A549 (cell line): ENCODE measurements at regions not wholly inside any gene's neighbourhood (a gene's known extent, or its start where the extent isn't known, plus 50 kb on each side); places are given as distances from the start of the nearest gene placed in this dataset.

Source experiments
- ATAC-seq, 2 experiments: fragments of 200-7000 bp in 1 of 2; fragments of >200 bp in 1 of 2; cut with Nextera tagmentation in 1 of 2; cut with Tn5 transposase in 1 of 2; 3 replicates each; pipeline versions ENCODE4 v1.8.0 to v1.9.1; 2018 to 2020; ENCODE audit warnings: mild to moderate bottlenecking in 1 of 2, moderate library complexity in 1 of 2
- CTCF ChIA-PET: fragments of 300-600 bp; sonication (Branson Sonifier 250); formaldehyde crosslinking; extraction: SDS; loops from one replicate; lab custom pipeline; 2021; ENCODE audit warnings: antibody characterized with exemption, inconsistent platforms; lab: Yijun Ruan, JAX
- POLR2A ChIA-PET: fragments of 350-600 bp; formaldehyde crosslinking; extraction: SDS; loops from one replicate; lab custom pipeline; 2021; ENCODE audit warnings: antibody characterized with exemption, inconsistent platforms; lab: Yijun Ruan, JAX
- DNase-seq, 2 experiments: peaks; one replicate each; pipeline versions ENCODE4 v3.0.0 to v3.0.0-alpha.2; 2011 to 2016; ENCODE audit warnings: low read depth in 1 of 2, low spot score in 1 of 2
- FAIRE-seq: peaks from 2 replicates; lab custom pipeline; 2011; peaks lifted over from hg19 to GRCh38; lab: Jason Lieb, UNC
- H3K27ac ChIP-seq, 2 experiments: fragments of >200 bp; sonication (Bioruptor Twin); formaldehyde crosslinking; 3 replicates each; pipeline ENCODE4 v1.5.1; 2016 to 2017
- H3K4me1 ChIP-seq: fragments of >200 bp; sonication (Bioruptor Twin); formaldehyde crosslinking; 3 replicates; pipeline ENCODE4 v1.6.1; 2016
- H3K4me2 ChIP-seq: fragments of >200 bp; sonication (Bioruptor Twin); formaldehyde crosslinking; 3 replicates; pipeline ENCODE4 v1.6.1; 2016
- H3K4me3 ChIP-seq: fragments of >200 bp; sonication (Bioruptor Twin); formaldehyde crosslinking; 3 replicates; pipeline ENCODE4 v1.5.1; 2016
- H3K9me3 ChIP-seq: fragments of >200 bp; sonication (Bioruptor Twin); formaldehyde crosslinking; 3 replicates; pipeline ENCODE4 v1.6.1; 2016
- BCL3 ChIP-seq: fragments of >200 bp; sonication (Bioruptor Twin); formaldehyde crosslinking; IDR thresholded peaks from 3 replicates; pipeline ENCODE4 v1.6.1; 2016
- BHLHE40 ChIP-seq: IDR thresholded peaks from 2 replicates; pipeline ENCODE4 v1.6.1; 2012; ENCODE audit warnings: low read depth, low read length, inconsistent platforms
- CBX2 ChIP-seq: fragments of 200-600 bp; sonication (generic); IDR thresholded peaks from 2 replicates; pipeline ENCODE4 v1.6.1; 2016; ENCODE audit warnings: low read depth, mild to moderate bottlenecking, borderline replicate concordance
- ELK1 ChIP-seq: fragments of 150-350 bp; IDR thresholded peaks from 2 replicates; pipeline ENCODE4 v1.6.1; 2014; ENCODE audit warnings: low read depth, mild to moderate bottlenecking, low read length
- EP300 ChIP-seq, 2 experiments: fragments of >200 bp; sonication (Bioruptor Twin); formaldehyde crosslinking; IDR thresholded peaks; 2 replicates in 1 of 2; 3 replicates in 1 of 2; pipeline ENCODE4 v1.6.1; 2016 to 2017
- ESRRA ChIP-seq: fragments of 150-350 bp; IDR thresholded peaks from 2 replicates; pipeline ENCODE4 v1.6.1; 2014; ENCODE audit warnings: mild to moderate bottlenecking, low read length, borderline replicate concordance
- FOSB ChIP-seq: fragments of 250-450 bp; sonication (Bioruptor Pico); IDR thresholded peaks from 2 replicates; pipeline ENCODE4 v1.5.0; 2020; ENCODE audit warnings: mild to moderate bottlenecking, moderate library complexity
- FOSL2 ChIP-seq, 2 experiments: fragments of 450-650 bp in 1 of 2; fragments of >200 bp in 1 of 2; sonication (Bioruptor Twin) in 1 of 2; formaldehyde crosslinking; IDR thresholded peaks; 2 replicates each; pipeline versions ENCODE4 v1.5.0 to v1.6.1; 2016 to 2020; ENCODE audit warnings: mild to moderate bottlenecking in 1 of 2, moderate library complexity in 1 of 2
- FOXS1 ChIP-seq: fragments of 250-450 bp; sonication (Bioruptor Pico); IDR thresholded peaks from 2 replicates; pipeline ENCODE4 v1.5.0; 2020; ENCODE audit warnings: mild to moderate bottlenecking, moderate library complexity
- HDAC2 ChIP-seq: fragments of 200-600 bp; sonication (generic); IDR thresholded peaks from 2 replicates; pipeline ENCODE4 v1.6.1; 2016
- HES2 ChIP-seq: fragments of >200 bp; sonication (Bioruptor Twin); formaldehyde crosslinking; IDR thresholded peaks from 2 replicates; pipeline ENCODE4 v1.6.1; 2016
- HEYL ChIP-seq: fragments of 250-450 bp; sonication (Bioruptor Pico); IDR thresholded peaks from 2 replicates; pipeline ENCODE4 v1.8.0; 2021; ENCODE audit warnings: mild to moderate bottlenecking, moderate library complexity
- HOXA7 ChIP-seq: fragments of 250-450 bp; sonication (Bioruptor Pico); IDR thresholded peaks from 2 replicates; pipeline ENCODE4 v1.5.0; 2020; ENCODE audit warnings: mild to moderate bottlenecking, moderate library complexity
- HOXB13 ChIP-seq: fragments of 250-450 bp; sonication (Bioruptor Pico); IDR thresholded peaks from 2 replicates; pipeline ENCODE4 v1.5.0; 2020; ENCODE audit warnings: low read depth, mild to moderate bottlenecking, moderate library complexity
- HOXB5 ChIP-seq: fragments of 250-450 bp; sonication (Bioruptor Pico); IDR thresholded peaks from 2 replicates; pipeline ENCODE4 v1.5.0; 2020; ENCODE audit warnings: mild to moderate bottlenecking, moderate library complexity
- JUN ChIP-seq, 2 experiments: fragments of >200 bp; sonication (Bioruptor Twin); formaldehyde crosslinking; IDR thresholded peaks; 2 replicates in 1 of 2; 3 replicates in 1 of 2; pipeline ENCODE4 v1.6.1; 2016 to 2017
- KDM5A ChIP-seq: fragments of 200-600 bp; sonication (generic); IDR thresholded peaks from 2 replicates; pipeline ENCODE4 v1.6.1; 2016; ENCODE audit warnings: antibody characterized with exemption, mild to moderate bottlenecking
- MAX ChIP-seq: IDR thresholded peaks from 2 replicates; pipeline ENCODE4 v1.6.1; 2012
- MYC ChIP-seq: IDR thresholded peaks from 2 replicates; pipeline ENCODE4 v1.6.1; 2012; ENCODE audit warnings: mild to moderate bottlenecking, inconsistent platforms, low read length, improper control_type of control experiment, borderline replicate concordance
- NFE2L2 ChIP-seq: fragments of 150-350 bp; conservative IDR thresholded peaks from 2 replicates; pipeline ENCODE4 v1.6.1; 2014; ENCODE audit warnings: low read length
- NR3C1 ChIP-seq: fragments of >200 bp; sonication (Bioruptor Twin); formaldehyde crosslinking; IDR thresholded peaks from 3 replicates; pipeline ENCODE4 v1.6.1; 2017
- RAD21 ChIP-seq, 2 experiments: fragments of >200 bp in 1 of 2; sonication (Bioruptor Twin) in 1 of 2; formaldehyde crosslinking in 1 of 2; IDR thresholded peaks in 1 of 2; conservative IDR thresholded peaks in 1 of 2; 2 replicates in 1 of 2; 3 replicates in 1 of 2; pipeline ENCODE4 v1.6.1; 2012 to 2018; ENCODE audit warnings: inconsistent platforms in 1 of 2
- RCOR1 ChIP-seq: fragments of 150-350 bp; IDR thresholded peaks from 2 replicates; pipeline ENCODE4 v1.6.1; 2014; ENCODE audit warnings: antibody characterized with exemption, low read length, low read depth
- RFX5 ChIP-seq: fragments of 450-650 bp; IDR thresholded peaks from 2 replicates; pipeline ENCODE4 v1.7.1; 2014; ENCODE audit warnings: antibody characterized with exemption, mild to moderate bottlenecking, moderate library complexity
- SREBF2 ChIP-seq: fragments of 450-650 bp; IDR thresholded peaks from 2 replicates; pipeline ENCODE4 v1.6.1; 2014; ENCODE audit warnings: mild to moderate bottlenecking, moderate library complexity
- USF2 ChIP-seq: fragments of 450-650 bp; IDR thresholded peaks from 2 replicates; pipeline ENCODE4 v1.6.1; 2014; ENCODE audit warnings: antibody characterized with exemption
- ZC3H11A ChIP-seq: fragments of 450-650 bp; IDR thresholded peaks from 2 replicates; pipeline ENCODE4 v1.6.1; 2014; ENCODE audit warnings: antibody characterized with exemption, mild to moderate bottlenecking
- ZNF302 ChIP-seq: fragments of 250-450 bp; sonication (Bioruptor Pico); IDR thresholded peaks from 2 replicates; pipeline ENCODE4 v1.9.0; 2021; ENCODE audit warnings: inconsistent platforms, mild to moderate bottlenecking, moderate library complexity
- ZSCAN20 ChIP-seq: fragments of 250-450 bp; sonication (Bioruptor Pico); IDR thresholded peaks from 2 replicates; pipeline ENCODE4 v1.8.0; 2022; ENCODE audit warnings: mild to moderate bottlenecking, moderate library complexity
- WGBS: methylation state at CpG from one replicate; pipeline ENCODE4 v1.1.6; 2017; ENCODE audit errors: missing lambda C conversion rate; 5-methylcytosine and 5-hydroxymethylcytosine counted together

- no peak for FAIRE-seq
- no peak for DNase-seq
- POLR2A ChIA-PET = no interaction called here
- Histone ChIP-seq H3K4me2 (no peak overlapping the region), H3K4me3 (no peak overlapping the region), H3K27ac (no peak overlapping the region), H3K4me1 (no peaks in the 10 kb centered on the region), H3K9me3 (no peaks in the 10 kb centered on the region)
- WGBS = 27% methylated on average over 2 of the region's 2 CpGs
- TF ChIP-seq HOXB13 (no peak), SREBF2 (no peak), HOXA7 (CRISPR knock-in tag) (no peak), HEYL (CRISPR knock-in tag) (no peak), ESRRA (no peak), RCOR1 (no peak), HOXB5 (CRISPR knock-in tag) (no peak), HDAC2 (no peak), USF2 (no peak)
- no peak for ATAC-seq
- CTCF ChIA-PET = interaction anchor here (1.0 to 2.2 kb wide), 2 partner anchors 9 to 121 kb away, joined by 3 to 10 read pairs; no protein-coding TSS in a partner anchor
These were observed 483.2 kb downstream of the PTPRC start for GRCh38 chr1:199122085-199122484.

GRCh38 chr1:199122532-199123311 is 483.9 kb downstream of the PTPRC start:
- CTCF ChIA-PET = interaction anchor here (2.2 kb wide), 1 partner anchor 9 kb away, joined by 10 read pairs; no protein-coding TSS in a partner anchor
- ATAC-seq (no peak), DNase-seq (no peak), FAIRE-seq (no peak)
- POLR2A ChIA-PET = no interaction called here
- Histone ChIP-seq H3K4me1 (no peaks in the 10 kb centered on the region), H3K4me3 (no peak overlapping the region), H3K9me3 (no peaks in the 10 kb centered on the region), H3K27ac (no peak overlapping the region), H3K4me2 (no peak overlapping the region)
- TF ChIP-seq SREBF2 = no peak
- no peak for TF ChIP-seq HES2
- no peak for TF ChIP-seq JUN (IDR thresholded peaks at IDR 0.05)

- FAIRE-seq = no peak
- Histone ChIP-seq H3K4me3 (no peak overlapping the region), H3K9me3 (no peaks in the 10 kb centered on the region), H3K27ac (no peak overlapping the region)
- POLR2A ChIA-PET = no interaction called here
- 71% methylated on average over 4 of the region's 4 CpGs for WGBS
- CTCF ChIA-PET = interaction anchor here (1.5 kb wide), 1 partner anchor 10 kb away, joined by 6 read pairs; no protein-coding TSS in a partner anchor
- TF ChIP-seq CBX2 (no peak), RFX5 (no peak), EP300 (IDR thresholded peaks at IDR 0.05) (no peak), HOXB5 (CRISPR knock-in tag) (no peak), NFE2L2 (no peak), MYC (no peak)
- TF ChIP-seq, all 56 proteins: peak for 0
- ATAC-seq (no peak), DNase-seq (no peak)
- Histone ChIP-seq H3K4me1 (no peaks in the 10 kb centered on the region), H3K4me2 (no peak overlapping the region)
These were observed 484.8 kb downstream of the PTPRC start for GRCh38 chr1:199123615-199124014.

GRCh38 chr1:199124351-199124750 is 485.5 kb downstream of the PTPRC start:
- ATAC-seq (no peak), DNase-seq (no peak), FAIRE-seq (no peak)
- CTCF ChIA-PET = interaction anchor here (1.5 kb wide), 1 partner anchor 11 kb away, joined by 6 read pairs; no protein-coding TSS in a partner anchor
- 35% methylated on average over 1 of the region's 1 CpG for whole genome bisulfite sequencing
- Histone ChIP-seq H3K27ac (no peak overlapping the region), H3K4me3 (no peak overlapping the region), H3K4me2 (no peak overlapping the region), H3K4me1 (no peaks in the 10 kb centered on the region), H3K9me3 (no peaks in the 10 kb centered on the region)
- POLR2A ChIA-PET = no interaction called here
- TF ChIP-seq ZSCAN20 (CRISPR knock-in tag) (no peak), HDAC2 (no peak), RAD21 (conservative IDR thresholded peaks at IDR 0.05 in 1 of 2, IDR thresholded peaks at IDR 0.05 in 1 of 2) (no peak), RFX5 (no peak), ZNF302 (CRISPR knock-in tag) (no peak), HOXB13 (no peak), BHLHE40 (no peak), FOSL2 (IDR thresholded peaks at IDR 0.05) (no peak), FOSL2 (CRISPR knock-in tag; IDR thresholded peaks at IDR 0.05) (no peak), ZC3H11A (no peak), NR3C1 (no peak), MAX (no peak), FOXS1 (no peak), KDM5A (no peak), ELK1 (no peak), FOSB (CRISPR knock-in tag) (no peak), BCL3 (no peak)
